ENCODE measurements at regions not wholly inside any gene's neighbourhood (a gene's known extent, or its start where the extent isn't known, plus 50 kb on each side); places are given as distances from the start of the nearest gene placed in this dataset.

- Histone ChIP-seq H3K36me3 (no peaks in the 10 kb centered on the region), H3K27me3 (ENCODE audit: low read depth) (no peaks in the 10 kb centered on the region), H3K4me1 (no peaks in the 10 kb centered on the region), H3K27ac (no peak overlapping the region), H3K4me3 (no peak overlapping the region), H3K9me3 (no peaks in the 10 kb centered on the region)
- DNase-seq (no peak), ATAC-seq (no peak)
- TF ChIP-seq CTCF (IDR thresholded peaks at IDR 0.05): no peak
- intact Hi-C loops (cut with DNase I): no loop called here
Measured at GRCh38 chr6:74658391-74658790, 547.5 kb downstream of the COL12A1 start.

GRCh38 chr6:74657931-74658330 is 547.9 kb downstream of the COL12A1 start:
- H3K27ac ChIP-seq: no peak overlapping the region
- H3K9me3 ChIP-seq: no peaks in the 10 kb centered on the region
- H3K36me3 ChIP-seq: no peaks in the 10 kb centered on the region
- no peak overlapping the region for H3K4me3 ChIP-seq
- TF ChIP-seq CTCF (IDR thresholded peaks at IDR 0.05): no peak
- DNase-seq (no peak), ATAC-seq (no peak)
- intact Hi-C loops (cut with DNase I): no loop called here
- no peaks in the 10 kb centered on the region for H3K27me3 ChIP-seq (ENCODE audit: low read depth)
- H3K4me1 ChIP-seq: no peaks in the 10 kb centered on the region

- Histone ChIP-seq H3K9me3 (no peaks in the 10 kb centered on the region), H3K4me1 (no peaks in the 10 kb centered on the region), H3K4me3 (no peak overlapping the region), H3K27me3 (ENCODE audit: low read depth) (no peaks in the 10 kb centered on the region), H3K27ac (no peak overlapping the region), H3K36me3 (no peaks in the 10 kb centered on the region)
- ATAC-seq (no peak), DNase-seq (no peak)
- TF ChIP-seq CTCF (IDR thresholded peaks at IDR 0.05): no peak
- intact Hi-C loops (cut with DNase I): no loop called here
Measured at GRCh38 chr6:74657011-74657410, 548.8 kb downstream of the COL12A1 start.

GRCh38 chr6:74656453-74656852 is 549.4 kb downstream of the COL12A1 start:
- no peak for DNase-seq
- Histone ChIP-seq H3K4me3 (no peak overlapping the region), H3K27me3 (ENCODE audit: low read depth) (no peaks in the 10 kb centered on the region), H3K4me1 (no peaks in the 10 kb centered on the region), H3K27ac (no peak overlapping the region), H3K36me3 (no peaks in the 10 kb centered on the region), H3K9me3 (no peaks in the 10 kb centered on the region)
- no peak for TF ChIP-seq CTCF (IDR thresholded peaks at IDR 0.05)
- ATAC-seq: no peak
- intact Hi-C loops (cut with DNase I): no loop called here

GRCh38 chr6:74654296-74654695 is 551.6 kb downstream of the COL12A1 start:
- H3K27me3 ChIP-seq (ENCODE audit: low read depth): no peaks in the 10 kb centered on the region
- TF ChIP-seq CTCF (IDR thresholded peaks at IDR 0.05): no peak
- no peak overlapping the region for H3K27ac ChIP-seq
- ATAC-seq (no peak), DNase-seq (no peak)
- intact Hi-C loops (cut with DNase I): no loop called here
- H3K4me3 ChIP-seq: no peak overlapping the region
- H3K4me1 ChIP-seq: no peaks in the 10 kb centered on the region
- H3K36me3 ChIP-seq: no peaks in the 10 kb centered on the region
- H3K9me3 ChIP-seq: no peaks in the 10 kb centered on the region
